Mucosa of rectum (tissue), 2 donors: ENCODE measurements at regions not wholly inside any gene's neighbourhood (a gene's known extent, or its start where the extent isn't known, plus 50 kb on each side); places are given as distances from the start of the nearest gene placed in this dataset.
"Not testable (repeated sequence)": the region's sequence is repeated elsewhere in the genome, so short reads cannot be mapped to it uniquely, and the experiment has no call there.

ENCODE experiments used
- H3K27ac ChIP-seq, 2 donors: one replicate each; pipeline ENCODE4 v1.7.0; 2013; ENCODE audit warnings: inconsistent platforms in 2 of 2, low read depth in 2 of 2, low read length in 2 of 2
- H3K27me3 ChIP-seq, 2 donors: one replicate each; pipeline ENCODE4 v1.7.0; 2013; ENCODE audit warnings: low read length in 2 of 2; ENCODE audit not compliant: control insufficient read depth in 2 of 2, insufficient read depth in 2 of 2
- H3K36me3 ChIP-seq, 2 donors: one replicate each; pipeline ENCODE4 v1.7.0; 2013; ENCODE audit warnings: low read length in 2 of 2; ENCODE audit not compliant: control insufficient read depth in 2 of 2, insufficient read depth in 2 of 2
- H3K4me1 ChIP-seq, 2 donors: one replicate each; pipeline ENCODE4 v1.7.0; 2013; ENCODE audit warnings: low read length in 2 of 2, mild to moderate bottlenecking in 1 of 2; ENCODE audit not compliant: control insufficient read depth in 2 of 2, insufficient read depth in 2 of 2
- H3K4me3 ChIP-seq, 2 donors: one replicate each; pipeline ENCODE4 v1.7.0; 2013; ENCODE audit warnings: low read length in 2 of 2
- H3K9ac ChIP-seq, 2 donors: one replicate each; pipeline ENCODE4 v1.7.0; 2013; ENCODE audit warnings: low read length in 2 of 2, low read depth in 1 of 2, mild to moderate bottlenecking in 1 of 2
- H3K9me3 ChIP-seq, 2 donors: one replicate each; pipeline ENCODE4 v1.7.0; 2013; ENCODE audit warnings: low read length in 2 of 2; ENCODE audit not compliant: control insufficient read depth in 2 of 2
- donor health status: healthy.
- donor health status: Normal muscosa, but diverticular disease.

GRCh38 chr7:39758234-39758970, 135.0 kb downstream of the RALA start:
- Histone ChIP-seq H3K27ac (no peak overlapping the region), H3K27me3 (no peaks in the 10 kb centered on the region), H3K9me3 (no peaks in the 10 kb centered on the region), H3K4me1 (no peaks in the 10 kb centered on the region), H3K4me3 (no peak overlapping the region), H3K9ac (no peak overlapping the region), H3K36me3 (no peaks in the 10 kb centered on the region)

- Histone ChIP-seq H3K4me3 (no peak overlapping the region), H3K4me1 (no peaks in the 10 kb centered on the region), H3K27me3 (no peaks in the 10 kb centered on the region), H3K27ac (no peak overlapping the region), H3K9me3 (no peaks in the 10 kb centered on the region), H3K9ac (no peak overlapping the region), H3K36me3 (no peaks in the 10 kb centered on the region)
Observed at GRCh38 chr7:39761449-39761848, 138.1 kb downstream of the RALA start.

GRCh38 chr7:39762466-39762865, 139.1 kb downstream of the RALA start:
- not testable (repeated sequence) for H3K9ac ChIP-seq, H3K27me3 ChIP-seq, H3K36me3 ChIP-seq

GRCh38 chr7:39762881-39763280, 139.5 kb downstream of the RALA start:
- H3K9me3 ChIP-seq, H3K4me1 ChIP-seq, H3K27me3 ChIP-seq, H3K4me3 ChIP-seq, H3K9ac ChIP-seq, H3K27ac ChIP-seq, H3K36me3 ChIP-seq: not testable (repeated sequence)

More at GRCh38 chr7:39762466-39762865, 139.1 kb downstream of the RALA start:
- H3K4me3 ChIP-seq, H3K4me1 ChIP-seq, H3K27ac ChIP-seq, H3K9me3 ChIP-seq: not testable (repeated sequence)

- H3K9ac ChIP-seq, H3K27ac ChIP-seq, H3K4me3 ChIP-seq, H3K4me1 ChIP-seq, H3K27me3 ChIP-seq, H3K36me3 ChIP-seq, H3K9me3 ChIP-seq: not testable (repeated sequence)
Observed at GRCh38 chr7:39765833-39766232, 142.5 kb downstream of the RALA start.

- not testable (repeated sequence) for H3K9me3 ChIP-seq, H3K27me3 ChIP-seq, H3K4me1 ChIP-seq, H3K9ac ChIP-seq, H3K27ac ChIP-seq, H3K4me3 ChIP-seq, H3K36me3 ChIP-seq
Observed at GRCh38 chr7:39768439-39768838, 145.1 kb downstream of the RALA start.

- H3K9ac ChIP-seq, H3K36me3 ChIP-seq, H3K4me1 ChIP-seq, H3K27ac ChIP-seq, H3K4me3 ChIP-seq, H3K27me3 ChIP-seq, H3K9me3 ChIP-seq: not testable (repeated sequence)
Observed at GRCh38 chr7:39774341-39774851, 151.0 kb downstream of the RALA start.

GRCh38 chr7:39781557-39781956, 158.2 kb downstream of the RALA start:
- not testable (repeated sequence) for H3K9me3 ChIP-seq, H3K27me3 ChIP-seq, H3K4me1 ChIP-seq, H3K27ac ChIP-seq, H3K36me3 ChIP-seq, H3K9ac ChIP-seq, H3K4me3 ChIP-seq

GRCh38 chr7:39786440-39786839, 163.1 kb downstream of the RALA start:
- not testable (repeated sequence) for H3K27ac ChIP-seq, H3K9me3 ChIP-seq, H3K36me3 ChIP-seq, H3K4me1 ChIP-seq, H3K4me3 ChIP-seq, H3K27me3 ChIP-seq, H3K9ac ChIP-seq

GRCh38 chr7:39791035-39791434, 159.0 kb upstream of the CDK13 start:
- H3K27ac ChIP-seq, H3K9ac ChIP-seq, H3K27me3 ChIP-seq, H3K4me3 ChIP-seq, H3K36me3 ChIP-seq, H3K4me1 ChIP-seq, H3K9me3 ChIP-seq: not testable (repeated sequence)

- H3K4me3 ChIP-seq, H3K9ac ChIP-seq: not testable (repeated sequence)
Observed at GRCh38 chr7:39791911-39792310, 158.1 kb upstream of the CDK13 start.

More at GRCh38 chr7:39791911-39792310, 158.1 kb upstream of the CDK13 start:
- H3K4me1 ChIP-seq, H3K27me3 ChIP-seq, H3K27ac ChIP-seq, H3K9me3 ChIP-seq, H3K36me3 ChIP-seq: not testable (repeated sequence)
